NCI-H2107 treated with DMSO at 0.1 percent for 48 hours (cell line): ENCODE measurements at regions not wholly inside any gene's neighbourhood (a gene's known extent, or its start where the extent isn't known, plus 50 kb on each side); places are given as distances from the start of the nearest gene placed in this dataset.
"Not testable (repeated sequence)": the region's sequence is repeated elsewhere in the genome, so short reads cannot be mapped to it uniquely, and the experiment has no call there.

Experiments used
- DNase-seq: peaks from one replicate; lab custom pipeline; 2025; ENCODE audit not compliant: unreplicated experiment; lab: John Stamatoyannopoulos, UW

DNA sequence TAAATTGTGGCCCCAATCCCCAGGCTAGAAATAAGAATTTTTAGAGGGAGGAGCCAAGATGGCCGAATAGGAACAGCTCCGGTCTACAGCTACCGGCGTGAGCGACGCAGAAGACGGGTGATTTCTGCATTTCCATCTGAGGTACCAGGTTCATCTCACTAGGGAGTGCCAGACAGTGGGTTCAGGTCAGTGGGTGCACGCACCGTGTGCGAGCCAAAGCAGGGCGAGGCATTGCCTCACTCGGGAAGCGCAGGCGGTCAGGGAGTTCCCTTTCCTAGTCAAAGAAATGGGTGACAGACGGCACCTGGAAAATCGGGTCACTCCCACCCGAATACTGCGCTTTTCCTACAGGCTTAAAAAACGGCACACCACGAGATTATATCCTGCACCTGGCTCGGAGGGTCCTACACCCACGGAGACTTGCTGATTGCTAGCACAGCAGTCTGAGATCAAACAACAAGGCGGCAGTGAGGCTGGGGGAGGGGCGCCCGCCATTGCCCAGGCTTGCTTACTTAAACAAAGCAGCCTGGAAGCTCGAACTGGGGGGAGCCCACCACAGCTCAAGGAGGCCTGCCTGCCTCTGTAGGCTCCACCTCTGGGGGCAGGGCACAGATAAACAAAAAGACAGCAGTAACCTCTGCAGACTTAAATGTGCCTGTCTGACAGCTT is 257.7 kb upstream of the MEIS1 start:
- not testable (repeated sequence) for DNase-seq

DNA sequence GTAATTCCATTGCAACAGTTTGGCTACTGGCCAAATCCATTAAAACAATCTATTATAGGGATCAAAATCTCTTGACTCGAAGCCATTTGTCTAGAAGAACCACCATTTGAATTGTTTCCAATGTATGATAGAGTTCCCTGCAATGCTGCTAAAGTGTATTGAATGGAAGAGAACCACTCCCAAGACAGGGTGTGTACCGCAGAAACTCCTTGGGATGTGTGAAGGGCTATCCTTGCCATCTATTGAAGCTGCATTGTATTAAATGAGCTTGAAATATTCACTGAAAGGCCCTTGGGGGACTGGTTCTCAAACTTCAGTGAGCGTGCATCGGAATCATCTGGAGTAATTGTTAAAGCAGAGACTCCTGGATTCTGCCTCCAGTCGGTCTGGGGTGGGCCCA is 260.4 kb upstream of the MEIS1 start:
- DNase-seq = no peak

DNA sequence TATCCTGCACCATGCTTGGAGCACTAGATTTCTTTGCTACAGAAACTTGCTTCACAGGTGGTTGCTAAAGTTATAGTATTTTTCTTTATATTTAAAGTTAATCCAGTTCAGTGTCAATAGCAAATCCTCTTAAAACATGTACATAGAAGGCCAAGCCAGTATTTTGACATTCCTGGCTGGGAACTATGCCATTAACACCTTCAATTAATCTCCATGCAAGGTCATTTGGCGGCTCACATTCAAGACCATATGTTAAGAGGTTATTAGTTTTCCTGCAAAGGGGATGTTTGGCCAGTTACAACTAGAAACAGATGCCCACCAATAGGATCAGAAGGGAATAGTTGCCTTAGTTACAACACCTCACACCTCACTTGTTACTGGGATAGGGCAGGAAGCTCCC is 261.3 kb upstream of the MEIS1 start:
- DNase-seq = no peak

DNA sequence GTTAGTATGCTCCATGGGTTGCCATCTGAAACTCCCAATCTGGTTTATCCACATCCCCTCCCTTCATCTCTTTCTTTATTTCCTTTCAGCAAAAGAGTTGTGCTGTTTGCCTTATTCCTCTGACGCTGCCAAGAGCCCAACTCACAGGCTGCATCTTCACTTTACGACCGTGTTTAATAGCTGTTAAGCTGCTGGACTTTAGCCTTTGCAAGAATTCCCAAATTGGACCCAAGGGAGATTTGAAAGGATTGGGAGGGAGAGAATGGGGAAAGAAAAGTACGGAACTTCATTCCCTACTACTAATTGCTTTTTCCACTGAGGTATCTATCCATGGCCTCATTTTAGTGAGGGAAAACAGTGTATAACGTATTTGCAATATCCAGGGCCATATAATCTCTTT is 263.4 kb upstream of the MEIS1 start:
- no peak for DNase-seq

DNA sequence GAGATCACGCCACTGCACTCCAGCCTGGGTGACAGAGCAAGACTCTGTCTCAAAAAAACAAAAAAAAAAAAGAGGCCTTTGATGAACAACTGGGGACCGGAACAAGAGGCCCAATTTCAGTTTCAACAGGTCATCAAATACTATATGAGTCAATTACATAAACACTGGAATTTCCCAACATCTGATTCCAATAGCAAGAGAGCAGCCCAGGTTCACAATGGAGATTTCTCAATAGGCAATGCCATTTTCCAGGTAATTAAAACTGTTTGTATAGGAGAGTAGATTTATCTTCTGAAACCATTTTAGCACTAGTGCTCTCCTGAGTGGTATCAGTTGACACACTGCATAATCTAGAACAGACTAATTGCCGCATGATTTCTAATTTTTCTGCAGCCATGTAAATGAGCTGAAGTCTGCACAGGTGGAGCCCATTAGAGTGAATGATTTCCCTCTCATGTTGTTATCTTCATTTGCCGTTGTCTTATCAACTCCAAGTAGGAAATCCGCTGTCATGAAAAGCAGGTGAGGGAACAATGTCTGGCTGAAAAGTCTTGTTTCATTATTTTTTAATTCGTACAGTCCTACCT is 264.1 kb upstream of the MEIS1 start:
- DNase-seq = no peak

DNA sequence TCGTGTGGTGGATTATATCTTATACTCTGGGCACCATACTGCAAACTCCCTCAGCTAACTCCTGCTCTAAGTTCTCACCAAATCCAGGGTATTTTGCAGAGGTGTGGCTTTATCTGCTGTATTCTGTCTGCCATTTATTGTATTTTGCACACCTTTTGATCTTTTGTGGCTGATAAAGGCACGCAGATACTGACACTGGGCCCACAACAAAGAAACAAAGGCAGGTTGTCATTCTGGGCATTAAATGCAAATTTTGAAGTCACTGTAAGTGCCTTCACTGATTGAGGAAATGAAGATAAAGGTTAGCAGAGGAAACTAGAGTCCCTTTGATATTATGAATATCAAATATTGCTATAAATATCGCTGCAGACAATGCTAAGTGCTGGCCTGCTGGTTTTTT is 265.8 kb upstream of the MEIS1 start:
- DNase-seq = no peak

DNA sequence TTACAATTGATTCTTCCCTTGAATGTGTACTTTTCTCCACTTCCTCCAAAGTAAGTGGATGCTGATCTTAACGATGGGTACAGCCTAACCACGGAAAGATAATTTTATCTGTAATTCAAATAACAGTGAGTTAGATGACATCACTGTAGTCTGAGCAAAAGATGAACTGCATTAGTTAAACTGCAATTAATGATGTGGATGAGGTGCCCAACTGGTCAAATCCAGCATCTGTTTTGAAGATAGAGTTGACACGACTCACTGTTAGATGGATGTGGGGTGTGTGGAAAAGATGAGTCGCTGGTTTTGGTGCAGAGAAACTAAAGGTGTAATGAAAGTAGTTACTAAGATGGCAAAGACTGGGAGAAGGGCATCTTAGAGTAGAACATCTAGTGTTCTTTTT is 270.5 kb upstream of the MEIS1 start:
- DNase-seq = no peak

DNA sequence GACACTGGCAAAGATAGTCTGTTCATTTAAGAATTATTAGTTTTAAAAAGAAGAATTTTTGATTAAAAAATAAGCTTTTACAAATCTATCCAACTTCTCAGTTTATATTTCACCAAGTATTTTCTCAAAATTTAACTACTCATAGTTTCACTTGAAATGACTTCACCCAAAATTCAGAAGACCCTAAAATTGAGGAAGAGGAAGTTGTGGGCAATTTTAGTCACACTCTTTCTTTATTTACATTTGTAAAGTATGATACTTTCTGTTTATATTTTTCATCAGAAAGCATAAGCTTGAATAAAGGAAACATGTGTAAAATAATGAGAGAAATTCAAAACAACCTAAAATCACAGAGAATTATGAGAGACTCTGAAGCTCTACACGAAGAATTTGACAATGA is 278.8 kb upstream of the MEIS1 start:
- no peak for DNase-seq

DNA sequence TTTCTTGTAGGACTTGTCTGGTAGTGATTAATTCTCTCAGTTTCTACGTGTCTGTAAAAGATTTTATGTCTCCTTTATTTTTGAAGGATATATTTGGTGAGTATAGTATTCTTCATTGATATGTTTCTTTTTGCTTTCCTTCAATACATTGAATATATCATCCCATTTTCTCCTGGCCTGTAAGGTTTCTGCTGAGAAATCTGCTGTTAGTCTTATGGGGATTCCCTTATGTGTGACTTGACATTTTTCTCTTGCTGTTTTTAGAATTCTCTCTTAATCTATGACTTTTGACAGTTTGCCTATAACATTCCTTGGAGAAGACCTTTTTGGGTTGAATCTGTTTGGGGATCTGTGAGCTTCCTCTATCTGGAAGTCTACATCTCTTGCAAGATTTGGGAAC is 281.0 kb upstream of the MEIS1 start:
- DNase-seq = no peak

DNA sequence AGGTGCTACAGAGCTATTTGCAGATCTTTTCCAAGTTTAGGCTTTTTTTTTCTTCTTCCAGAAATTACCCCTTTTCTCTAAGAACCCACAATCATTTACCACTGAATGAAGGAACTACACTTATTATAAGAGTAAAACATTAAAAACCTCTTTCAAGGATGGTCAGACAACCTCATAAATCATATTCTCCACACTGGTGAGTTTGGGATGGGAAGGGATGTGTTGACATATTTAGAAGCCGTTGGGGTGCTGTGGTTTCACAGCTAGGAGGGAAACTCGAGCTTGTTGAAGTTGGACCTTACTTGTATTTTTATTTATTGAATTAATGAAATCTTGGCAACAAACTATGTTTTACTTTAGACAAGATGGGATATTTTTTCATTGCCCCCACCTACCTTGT is 289.4 kb upstream of the MEIS1 start:
- no peak for DNase-seq

DNA sequence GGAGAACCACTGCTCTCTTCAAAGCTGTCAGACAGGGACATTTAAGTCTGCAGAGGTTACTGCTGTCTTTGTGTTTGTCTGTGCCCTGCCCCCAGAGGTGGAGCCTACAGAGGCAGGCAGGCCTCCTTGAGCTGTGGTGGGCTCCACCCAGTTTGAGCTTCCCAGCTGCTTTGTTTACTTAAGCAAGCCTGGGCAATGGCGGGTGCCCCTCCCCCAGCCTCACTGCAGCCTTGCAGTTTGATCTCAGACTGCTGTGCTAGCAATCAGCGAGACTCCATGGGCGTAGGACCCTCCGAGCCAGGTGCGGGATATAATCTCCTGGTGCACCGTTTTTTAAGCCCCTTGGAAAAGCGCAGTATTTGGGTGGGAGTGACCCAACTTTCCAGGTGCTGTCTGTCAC is 290.6 kb upstream of the MEIS1 start:
- DNase-seq = not testable (repeated sequence)

DNA sequence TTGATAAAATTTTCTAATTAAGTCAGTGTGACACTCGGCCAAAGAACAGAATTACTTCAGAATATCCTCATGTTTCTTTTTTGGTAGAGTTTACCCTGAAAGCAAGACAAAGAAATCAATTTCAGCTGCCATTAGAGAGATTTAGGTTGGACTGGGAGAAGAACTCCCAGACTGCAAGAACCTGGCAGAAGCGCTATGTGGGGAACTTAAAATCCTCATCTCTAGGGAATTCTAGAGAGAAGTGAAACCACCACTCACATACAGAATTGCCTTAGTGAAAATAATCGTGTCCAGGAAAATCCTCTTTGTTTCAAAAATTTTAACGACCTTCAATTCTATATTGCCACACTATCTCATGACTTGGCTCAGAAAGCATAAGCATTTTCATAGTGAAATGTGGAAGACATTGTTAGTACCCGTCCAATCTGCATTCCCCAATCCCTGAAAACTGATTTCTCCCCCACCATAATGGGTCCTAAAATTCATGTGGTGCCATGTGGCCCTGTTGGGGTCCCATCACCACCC is 297.3 kb upstream of the MEIS1 start:
- DNase-seq = no peak

DNA sequence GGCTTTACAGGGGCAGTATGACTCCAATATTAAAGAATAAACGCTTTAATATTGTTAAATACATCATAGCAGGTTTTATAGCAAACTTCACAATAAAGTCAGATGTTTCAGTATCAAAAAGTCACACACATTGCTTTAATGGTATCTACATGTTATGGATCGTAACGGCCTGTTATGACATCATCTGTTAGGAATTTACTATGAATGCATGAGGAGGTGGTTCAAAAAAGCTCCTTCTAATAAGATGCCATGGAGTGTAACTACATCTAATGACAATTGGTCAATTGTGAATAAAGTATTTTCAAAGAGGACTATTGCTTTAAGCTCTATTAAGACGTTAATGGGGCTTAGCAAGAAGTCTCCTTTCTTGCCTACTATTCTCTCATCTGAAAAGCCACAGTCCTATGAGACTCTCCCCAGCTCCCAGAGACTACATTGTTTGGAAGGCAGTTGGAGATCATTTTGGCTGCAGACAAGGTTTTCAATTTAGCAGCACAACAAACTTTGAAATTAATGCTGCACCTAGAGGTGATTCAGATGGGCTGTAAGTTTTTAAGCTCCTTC is 300.7 kb upstream of the MEIS1 start:
- DNase-seq = no peak

DNA sequence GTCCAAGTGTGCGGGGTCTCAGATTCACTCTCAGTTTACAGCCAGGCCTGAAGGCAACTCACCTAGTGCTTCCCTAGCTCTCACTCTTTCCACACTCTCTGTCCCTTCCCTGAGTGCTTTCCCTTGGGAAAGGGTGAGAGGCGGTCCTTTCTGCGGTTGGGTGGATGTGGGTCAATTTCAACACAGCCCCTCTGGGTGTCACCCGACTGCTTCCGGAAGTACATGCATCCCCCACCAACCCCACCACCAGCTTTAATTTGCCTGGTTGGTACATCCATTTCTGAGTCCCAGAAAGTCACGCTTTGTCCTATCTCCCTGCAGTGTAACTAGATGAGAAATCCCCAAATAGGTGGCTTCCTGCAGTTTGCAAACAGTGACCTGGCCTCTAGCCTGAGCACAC is 307.3 kb upstream of the MEIS1 start:
- DNase-seq = no peak

DNA sequence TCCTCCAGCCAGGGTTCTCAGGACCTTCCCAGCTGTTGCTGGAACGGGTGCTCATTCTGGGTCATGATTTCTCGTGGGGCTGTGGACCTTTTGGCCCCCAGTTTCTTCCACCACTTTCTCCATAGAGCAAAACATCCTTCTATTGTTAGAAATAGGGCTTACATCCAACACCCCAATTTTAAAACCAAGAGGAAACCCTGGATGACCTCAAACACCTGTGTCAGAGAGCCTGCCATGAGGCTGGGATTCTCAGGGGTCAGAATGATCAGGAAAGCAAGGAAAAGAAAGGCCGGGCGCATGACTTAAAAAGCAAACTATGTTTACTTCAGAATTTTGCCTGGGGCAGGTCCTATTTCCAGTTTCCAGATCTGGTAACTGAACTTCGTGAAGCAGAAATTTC is 307.9 kb upstream of the MEIS1 start:
- no peak for DNase-seq

DNA sequence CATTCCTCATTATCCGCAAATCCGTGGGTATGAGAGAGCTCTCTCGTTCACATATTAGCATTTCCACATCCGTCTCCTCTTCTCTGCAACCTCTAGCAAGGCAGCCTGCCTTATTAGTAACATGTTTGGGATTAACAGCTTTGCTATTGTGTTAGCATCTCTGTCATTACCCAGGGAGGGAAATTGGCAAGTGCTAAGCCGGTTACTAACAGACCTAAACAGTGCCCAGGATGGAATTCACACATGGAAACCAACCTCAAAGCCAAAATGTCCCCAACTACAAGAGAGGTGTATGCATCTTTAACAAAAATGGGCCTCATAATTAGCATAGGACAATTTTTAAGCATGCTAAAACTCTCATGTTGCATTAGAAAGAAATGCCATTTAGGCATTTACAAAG is 309.0 kb upstream of the MEIS1 start:
- DNase-seq = no peak

DNA sequence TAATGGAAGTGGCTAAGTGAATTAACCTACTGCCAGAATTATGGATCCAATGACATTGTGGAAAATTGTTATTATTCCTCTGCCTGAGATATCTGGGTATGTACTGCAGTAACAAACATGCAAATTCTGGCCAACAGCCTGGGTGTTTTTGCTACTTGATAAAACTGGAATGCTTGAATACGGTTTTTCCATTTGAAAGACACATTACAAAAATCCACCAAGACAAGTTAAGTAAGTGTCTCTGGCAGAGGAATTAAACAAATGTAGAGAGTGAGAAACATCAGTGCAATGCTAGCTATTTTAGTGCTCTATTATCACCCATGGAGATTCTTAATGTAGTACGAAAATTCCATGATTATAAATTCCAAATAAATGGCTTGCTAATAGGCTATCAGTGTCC is 312.4 kb upstream of the MEIS1 start:
- DNase-seq = no peak

DNA sequence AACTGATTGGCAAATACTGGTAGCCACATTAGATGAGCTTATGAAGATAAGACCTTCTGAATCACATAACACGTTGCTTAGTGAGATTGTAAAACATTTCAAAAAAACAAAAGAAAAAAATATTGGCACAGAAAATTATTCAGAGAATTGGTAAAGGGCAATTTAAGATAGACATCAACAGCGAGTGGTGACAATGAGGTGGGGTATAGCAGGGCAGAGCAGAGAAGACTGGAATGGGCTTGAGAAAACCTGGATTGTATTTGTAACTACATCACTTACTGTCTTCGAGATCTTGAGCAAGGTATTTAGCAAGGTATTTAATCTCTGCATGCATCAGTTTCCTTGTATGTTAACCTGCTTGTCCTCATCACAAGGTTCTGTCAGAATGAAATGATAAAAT is 313.0 kb upstream of the MEIS1 start:
- DNase-seq = no peak

DNA sequence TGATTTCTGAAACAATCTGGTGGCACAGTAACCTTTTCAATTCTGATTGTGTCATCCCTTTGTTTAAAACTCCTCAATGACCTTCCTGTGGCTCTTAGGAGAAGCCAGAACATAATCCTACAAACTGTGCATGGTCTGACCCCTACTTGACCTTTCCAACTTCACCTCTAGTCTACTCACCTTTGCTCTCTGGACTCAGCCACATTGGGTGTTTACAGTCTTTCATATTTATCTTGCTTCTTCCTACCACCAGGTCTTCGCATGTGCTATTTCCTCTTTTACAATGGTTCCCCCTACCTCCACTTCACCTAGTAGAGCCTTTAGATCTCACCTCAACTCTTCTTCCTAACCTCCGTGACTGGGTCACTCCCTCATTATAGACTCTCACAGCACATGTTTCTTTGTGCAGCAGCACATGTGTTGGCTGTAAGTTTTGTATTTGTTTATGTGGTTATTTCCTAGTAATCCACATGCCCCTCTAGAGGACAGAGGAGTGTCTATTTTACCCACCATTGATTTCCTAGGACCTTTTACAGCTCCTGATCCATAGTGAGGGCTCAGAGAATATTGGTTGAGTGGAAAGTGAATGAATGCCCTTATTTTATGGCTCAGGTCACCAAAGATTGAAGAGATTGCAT is 320.8 kb upstream of the MEIS1 start:
- no peak for DNase-seq

DNA sequence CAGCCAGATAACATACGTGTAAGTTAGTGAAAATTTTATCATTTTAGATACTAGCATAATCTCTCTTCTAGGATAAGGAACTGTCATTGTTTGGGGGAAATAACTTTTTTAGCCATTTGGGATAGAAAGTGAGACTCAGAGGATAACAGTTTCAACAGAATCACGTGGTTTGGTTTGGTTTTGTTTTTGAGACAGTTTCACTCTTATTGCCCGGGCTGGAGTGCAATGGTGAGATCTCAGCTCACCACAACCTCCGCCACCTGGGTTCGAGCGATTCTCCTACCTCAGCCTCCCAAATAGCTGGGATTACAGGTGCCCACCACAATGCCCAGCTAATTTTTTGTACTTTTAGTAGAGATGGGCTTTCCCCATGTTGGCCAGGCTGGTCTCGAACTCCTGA is 323.2 kb upstream of the MEIS1 start:
- no peak for DNase-seq

DNA sequence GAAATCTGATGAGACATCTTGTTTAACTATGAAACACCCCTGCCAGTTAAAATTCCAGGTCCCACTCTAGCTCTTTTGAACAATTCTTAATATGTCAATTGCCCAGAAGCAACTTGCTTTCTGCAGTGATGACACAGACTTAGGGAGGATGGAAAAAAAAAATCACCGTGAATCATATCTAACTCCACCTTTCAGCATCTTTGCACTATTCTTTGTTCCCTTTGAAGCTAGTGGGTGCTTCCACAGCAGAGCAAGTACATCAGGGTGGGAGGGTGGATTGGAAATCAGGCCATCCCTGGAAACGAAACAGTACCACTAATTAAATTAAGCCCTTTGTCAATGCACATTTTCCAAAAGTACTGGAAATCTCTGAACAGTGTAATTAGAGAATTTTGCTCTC is 324.3 kb upstream of the MEIS1 start:
- no peak for DNase-seq

DNA sequence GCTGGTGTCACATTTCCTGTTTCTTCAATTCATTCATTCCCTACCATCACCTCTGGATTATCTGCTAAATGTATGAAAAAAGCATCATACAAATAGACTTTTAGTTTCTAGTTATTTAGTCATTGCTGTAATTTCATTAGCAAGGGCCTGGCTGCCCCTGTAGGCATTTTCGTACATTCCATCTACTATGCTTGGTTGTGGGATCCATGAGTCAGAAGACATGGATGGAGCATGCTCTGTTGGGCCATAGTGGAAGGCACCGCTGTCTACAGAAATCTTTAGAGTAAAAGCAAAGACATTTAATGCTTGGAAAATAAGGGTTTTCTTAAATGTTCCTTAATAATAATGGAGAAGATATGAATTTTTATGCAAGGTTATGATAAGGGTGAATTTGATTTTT is 324.8 kb upstream of the MEIS1 start:
- DNase-seq = no peak
